DMS79 (cell line): ENCODE measurements at regions not wholly inside any gene's neighbourhood (a gene's known extent, or its start where the extent isn't known, plus 50 kb on each side); places are given as distances from the start of the nearest gene placed in this dataset.
"Not testable (repeated sequence)": the region's sequence is repeated elsewhere in the genome, so short reads cannot be mapped to it uniquely, and the experiment has no call there.

Experiments
- DNase-seq: peaks from one replicate; lab custom pipeline; 2025; lab: John Stamatoyannopoulos, UW

GRCh38 chr18:28281400-28281799, 104.5 kb upstream of the CDH2 start:
- DNase-seq, result no peak

DNA sequence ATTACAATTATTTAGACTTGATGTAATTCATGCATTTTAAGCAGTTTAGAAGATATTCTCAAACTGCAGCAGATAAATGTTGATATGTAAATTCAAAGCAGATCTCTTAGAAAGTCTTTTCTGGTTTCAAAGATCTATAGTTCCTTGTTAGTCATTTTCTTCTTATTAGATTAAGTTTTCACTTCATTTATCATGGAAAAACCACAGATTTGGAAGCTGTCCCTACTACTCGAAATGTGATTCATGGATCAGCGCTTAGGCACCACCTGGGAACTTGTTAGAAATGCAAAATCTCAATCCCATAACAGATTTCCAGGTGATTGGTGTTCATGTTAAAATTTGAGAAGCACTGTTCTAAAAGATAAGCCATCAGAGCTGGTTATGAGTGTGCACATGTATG, 92.8 kb upstream of the CDH2 start:
- no peak for DNase-seq

GRCh38 chr18:28267878-28268625, 91.1 kb upstream of the CDH2 start:
- DNase-seq, result no peak

DNA sequence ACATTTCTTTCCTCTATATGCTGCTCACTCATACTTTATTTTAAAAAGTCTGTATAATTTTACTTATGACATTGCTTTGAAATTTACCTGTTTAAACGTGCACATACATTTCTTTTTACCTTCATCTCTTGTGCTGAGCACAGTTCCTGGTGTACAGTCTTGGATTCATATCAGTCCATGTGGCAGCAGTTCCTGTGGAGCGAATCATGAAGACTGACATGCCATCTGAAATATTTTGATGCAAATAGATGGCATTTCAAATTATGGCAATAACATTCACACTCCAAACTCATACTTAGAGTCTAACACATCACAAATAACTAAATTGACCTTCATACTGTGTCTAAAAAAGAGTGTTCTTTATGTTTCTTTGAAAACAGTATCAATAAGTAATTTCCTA, 90.3 kb upstream of the CDH2 start:
- no peak for DNase-seq

DNA sequence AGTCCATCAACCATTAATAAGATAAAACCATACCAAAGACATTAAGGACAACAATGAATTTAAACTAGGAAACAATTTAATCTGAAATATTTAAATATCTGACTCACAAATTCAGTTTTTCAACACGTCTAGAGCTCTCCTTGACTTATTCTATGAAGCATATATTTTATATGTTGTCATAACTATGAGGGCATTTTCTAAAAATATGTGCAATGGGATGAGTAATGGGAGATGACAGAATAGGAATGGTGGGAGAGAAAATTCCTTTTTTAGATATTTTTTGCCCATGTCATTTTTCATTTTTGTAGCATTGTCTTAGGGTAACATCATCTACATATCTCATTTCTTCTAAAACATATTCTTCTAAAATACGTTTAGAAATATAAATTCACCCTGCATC, 79.2 kb upstream of the CDH2 start:
- DNase-seq, result no peak

GRCh38 chr18:28248653-28249052, 71.7 kb upstream of the CDH2 start:
- no peak for DNase-seq

DNA sequence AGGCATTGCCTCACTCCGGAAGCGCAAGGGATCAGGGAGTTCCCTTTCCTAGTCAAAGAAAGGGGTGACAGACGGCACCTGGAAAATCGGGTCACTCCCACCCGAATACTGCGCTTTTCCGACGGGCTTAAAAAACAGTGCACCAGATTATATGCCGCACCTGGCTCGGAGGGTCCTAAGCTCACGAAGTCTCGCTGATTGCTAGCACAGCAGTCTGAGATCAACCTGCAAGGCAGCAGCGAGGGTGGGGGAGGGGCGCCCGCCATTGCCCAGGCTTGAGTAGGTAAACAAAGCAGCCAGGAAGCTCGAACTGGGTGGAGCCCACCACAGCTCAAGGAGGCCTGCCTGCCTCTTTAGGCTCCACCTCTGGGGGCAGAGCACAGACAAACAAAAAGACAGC, 63.7 kb upstream of the CDH2 start:
- not testable (repeated sequence) for DNase-seq

- no peak for DNase-seq
These were observed 59.6 kb upstream of the CDH2 start for GRCh38 chr18:28236487-28236886.
